HL-60 (cell line): ENCODE measurements at regions not wholly inside any gene's neighbourhood (a gene's known extent, or its start where the extent isn't known, plus 50 kb on each side); places are given as distances from the start of the nearest gene placed in this dataset.

Source experiments
- GABPA ChIP-seq: IDR thresholded peaks from 2 replicates; pipeline ENCODE4 v1.6.1; 2012; ENCODE audit warnings: low read depth
- POLR2AphosphoS5 ChIP-seq: IDR thresholded peaks from 2 replicates; pipeline ENCODE4 v1.6.1; 2012; ENCODE audit warnings: low read depth
- SPI1 ChIP-seq: IDR thresholded peaks from 2 replicates; pipeline ENCODE4 v1.6.1; 2012; ENCODE audit warnings: low read depth, mild to moderate bottlenecking, borderline replicate concordance
- TF ChIP-seq, protein P1 (sequence below): IDR thresholded peaks from one replicate; pipeline ENCODE4 v1.5.1; 2011; ENCODE audit warnings: low read length, control low read depth, inconsistent platforms; ENCODE audit not compliant: insufficient read depth
- TF ChIP-seq, protein P2 (sequence below): IDR thresholded peaks from 2 replicates; pipeline ENCODE4 v1.6.1; 2012; ENCODE audit warnings: low read depth; ENCODE audit not compliant: insufficient replicate concordance

DNA sequence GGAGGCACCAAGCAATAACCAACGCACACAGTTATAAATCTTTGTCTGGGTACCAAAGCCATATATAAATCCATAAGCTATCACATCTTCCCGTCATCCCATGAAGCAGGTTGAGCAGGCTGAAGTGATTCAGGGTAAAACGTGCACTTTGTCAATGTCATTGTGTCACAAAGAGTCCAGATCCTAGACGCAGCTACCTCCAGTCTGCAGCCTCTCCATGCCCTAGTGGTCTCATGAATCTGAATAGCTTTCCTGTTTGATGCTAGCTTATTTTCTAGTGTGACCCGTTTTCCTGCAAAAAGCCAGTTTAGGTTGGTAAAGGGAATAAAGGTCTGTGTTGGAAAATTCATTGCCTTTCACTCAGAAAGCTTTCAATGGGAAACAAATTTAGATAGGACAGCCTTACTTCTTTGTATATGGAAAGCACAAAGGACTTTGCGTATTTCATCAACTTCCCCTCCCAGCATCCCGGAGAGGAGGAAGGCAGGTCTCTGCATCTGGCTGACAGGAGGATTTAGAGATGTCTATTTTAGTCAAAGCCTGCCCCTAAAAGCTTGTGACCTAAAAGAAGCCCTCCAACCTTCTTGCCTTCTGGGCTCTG, 222.3 kb upstream of the ARL4C start:
- no peak for TF ChIP-seq POLR2AphosphoS5
- TF ChIP-seq, protein P1, sequence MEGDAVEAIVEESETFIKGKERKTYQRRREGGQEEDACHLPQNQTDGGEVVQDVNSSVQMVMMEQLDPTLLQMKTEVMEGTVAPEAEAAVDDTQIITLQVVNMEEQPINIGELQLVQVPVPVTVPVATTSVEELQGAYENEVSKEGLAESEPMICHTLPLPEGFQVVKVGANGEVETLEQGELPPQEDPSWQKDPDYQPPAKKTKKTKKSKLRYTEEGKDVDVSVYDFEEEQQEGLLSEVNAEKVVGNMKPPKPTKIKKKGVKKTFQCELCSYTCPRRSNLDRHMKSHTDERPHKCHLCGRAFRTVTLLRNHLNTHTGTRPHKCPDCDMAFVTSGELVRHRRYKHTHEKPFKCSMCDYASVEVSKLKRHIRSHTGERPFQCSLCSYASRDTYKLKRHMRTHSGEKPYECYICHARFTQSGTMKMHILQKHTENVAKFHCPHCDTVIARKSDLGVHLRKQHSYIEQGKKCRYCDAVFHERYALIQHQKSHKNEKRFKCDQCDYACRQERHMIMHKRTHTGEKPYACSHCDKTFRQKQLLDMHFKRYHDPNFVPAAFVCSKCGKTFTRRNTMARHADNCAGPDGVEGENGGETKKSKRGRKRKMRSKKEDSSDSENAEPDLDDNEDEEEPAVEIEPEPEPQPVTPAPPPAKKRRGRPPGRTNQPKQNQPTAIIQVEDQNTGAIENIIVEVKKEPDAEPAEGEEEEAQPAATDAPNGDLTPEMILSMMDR: no peak
- TF ChIP-seq, protein P2, sequence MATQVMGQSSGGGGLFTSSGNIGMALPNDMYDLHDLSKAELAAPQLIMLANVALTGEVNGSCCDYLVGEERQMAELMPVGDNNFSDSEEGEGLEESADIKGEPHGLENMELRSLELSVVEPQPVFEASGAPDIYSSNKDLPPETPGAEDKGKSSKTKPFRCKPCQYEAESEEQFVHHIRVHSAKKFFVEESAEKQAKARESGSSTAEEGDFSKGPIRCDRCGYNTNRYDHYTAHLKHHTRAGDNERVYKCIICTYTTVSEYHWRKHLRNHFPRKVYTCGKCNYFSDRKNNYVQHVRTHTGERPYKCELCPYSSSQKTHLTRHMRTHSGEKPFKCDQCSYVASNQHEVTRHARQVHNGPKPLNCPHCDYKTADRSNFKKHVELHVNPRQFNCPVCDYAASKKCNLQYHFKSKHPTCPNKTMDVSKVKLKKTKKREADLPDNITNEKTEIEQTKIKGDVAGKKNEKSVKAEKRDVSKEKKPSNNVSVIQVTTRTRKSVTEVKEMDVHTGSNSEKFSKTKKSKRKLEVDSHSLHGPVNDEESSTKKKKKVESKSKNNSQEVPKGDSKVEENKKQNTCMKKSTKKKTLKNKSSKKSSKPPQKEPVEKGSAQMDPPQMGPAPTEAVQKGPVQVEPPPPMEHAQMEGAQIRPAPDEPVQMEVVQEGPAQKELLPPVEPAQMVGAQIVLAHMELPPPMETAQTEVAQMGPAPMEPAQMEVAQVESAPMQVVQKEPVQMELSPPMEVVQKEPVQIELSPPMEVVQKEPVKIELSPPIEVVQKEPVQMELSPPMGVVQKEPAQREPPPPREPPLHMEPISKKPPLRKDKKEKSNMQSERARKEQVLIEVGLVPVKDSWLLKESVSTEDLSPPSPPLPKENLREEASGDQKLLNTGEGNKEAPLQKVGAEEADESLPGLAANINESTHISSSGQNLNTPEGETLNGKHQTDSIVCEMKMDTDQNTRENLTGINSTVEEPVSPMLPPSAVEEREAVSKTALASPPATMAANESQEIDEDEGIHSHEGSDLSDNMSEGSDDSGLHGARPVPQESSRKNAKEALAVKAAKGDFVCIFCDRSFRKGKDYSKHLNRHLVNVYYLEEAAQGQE: no peak
- no peak for TF ChIP-seq SPI1
- no peak for TF ChIP-seq GABPA
